ENCODE measurements at regions not wholly inside any gene's neighbourhood (a gene's known extent, or its start where the extent isn't known, plus 50 kb on each side); places are given as distances from the start of the nearest gene placed in this dataset.
A peak's percentile ranks its signal among the peaks of the same experiment; 100 is the strongest.

DNA sequence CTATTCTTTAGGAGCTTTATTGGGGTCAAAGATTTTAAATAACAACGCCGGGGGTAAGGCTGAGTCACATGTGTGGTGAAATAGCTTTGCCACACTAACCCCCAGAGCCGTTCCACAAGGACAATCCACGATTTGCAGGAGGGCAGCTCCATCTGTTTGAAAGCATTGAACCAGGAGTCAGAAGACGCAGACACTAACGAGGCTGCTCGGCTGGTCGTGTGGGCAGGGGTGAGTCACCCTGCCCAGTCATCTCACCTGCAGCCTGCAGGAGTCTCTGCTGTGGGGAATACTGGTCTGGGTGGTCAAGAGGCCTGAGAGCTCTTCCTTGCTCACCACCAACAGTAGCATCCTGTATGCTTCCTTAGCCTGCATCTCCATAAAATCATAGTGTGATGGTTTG is 149.2 kb upstream of the NCK2 start:
- DNase-seq (ENCODE audit: low spot score) = no peak

- DNase-seq (ENCODE audit: low spot score) = no peak
Observed at GRCh38 chr2:105593221-105593967, 151.3 kb upstream of the NCK2 start.

GRCh38 chr2:105592288-105592687 is 152.4 kb upstream of the NCK2 start:
- no peak for DNase-seq (ENCODE audit: low spot score)

DNA sequence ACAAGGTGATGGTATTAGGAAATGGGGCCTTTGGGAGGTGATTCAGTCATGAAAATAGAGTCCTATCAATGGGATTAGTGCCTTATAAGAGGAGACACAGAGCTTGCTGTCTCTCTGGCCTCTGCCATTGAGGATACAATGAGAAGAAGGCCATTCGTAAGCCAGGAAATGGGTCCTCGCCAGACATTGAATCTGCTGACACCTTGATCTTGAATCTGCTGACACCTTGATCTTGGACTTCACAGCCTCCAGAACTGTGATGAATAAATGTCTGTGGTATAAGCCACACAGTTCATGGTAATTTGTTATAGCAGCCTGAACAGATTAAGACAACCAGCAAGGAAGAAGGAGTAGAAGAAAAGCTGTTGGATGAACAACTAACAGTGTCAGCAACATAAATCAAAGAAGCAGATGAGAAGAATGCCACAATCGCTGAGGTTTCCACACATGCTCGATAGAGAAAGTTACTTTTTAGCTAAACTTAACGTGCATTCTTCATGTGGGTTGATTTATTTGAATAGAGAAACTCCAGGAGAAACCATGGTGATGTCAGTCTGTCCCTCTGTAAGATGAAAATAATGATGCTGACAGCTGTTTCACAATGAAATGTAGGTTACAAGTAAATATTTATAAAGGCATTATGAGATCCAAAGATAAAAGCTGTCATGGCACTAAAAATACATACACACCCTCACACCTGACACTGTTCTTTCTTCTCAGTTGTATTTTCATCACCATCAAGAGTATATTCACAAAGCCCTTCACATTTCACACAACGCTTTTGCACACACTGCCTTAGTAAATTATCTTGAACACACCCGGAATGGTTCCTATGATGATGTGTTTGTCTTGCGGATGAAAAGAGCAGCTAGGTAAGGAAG is 153.7 kb upstream of the NCK2 start:
- DNase-seq (ENCODE audit: low spot score) = no peak

DNA sequence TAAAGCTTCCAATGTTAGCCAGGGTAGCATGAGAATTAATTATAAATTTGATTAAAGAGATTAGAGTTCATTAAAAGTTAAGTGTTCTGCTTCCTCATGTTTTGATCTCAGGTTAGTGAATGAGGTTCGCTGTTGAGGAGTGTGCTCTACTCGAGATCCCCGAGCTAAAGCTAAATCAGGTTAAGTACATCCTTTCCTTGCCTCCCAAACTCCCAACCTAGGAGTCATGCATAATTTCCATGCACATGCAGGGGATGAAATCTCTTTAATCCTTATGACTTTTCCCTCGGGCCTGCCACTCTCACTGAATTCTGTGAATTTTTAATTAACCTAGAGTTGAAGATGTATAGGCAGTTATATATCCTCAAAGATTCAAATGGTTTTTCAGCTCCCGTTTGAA is 156.1 kb upstream of the NCK2 start:
- DNase-seq (ENCODE audit: low spot score) = no peak

DNA sequence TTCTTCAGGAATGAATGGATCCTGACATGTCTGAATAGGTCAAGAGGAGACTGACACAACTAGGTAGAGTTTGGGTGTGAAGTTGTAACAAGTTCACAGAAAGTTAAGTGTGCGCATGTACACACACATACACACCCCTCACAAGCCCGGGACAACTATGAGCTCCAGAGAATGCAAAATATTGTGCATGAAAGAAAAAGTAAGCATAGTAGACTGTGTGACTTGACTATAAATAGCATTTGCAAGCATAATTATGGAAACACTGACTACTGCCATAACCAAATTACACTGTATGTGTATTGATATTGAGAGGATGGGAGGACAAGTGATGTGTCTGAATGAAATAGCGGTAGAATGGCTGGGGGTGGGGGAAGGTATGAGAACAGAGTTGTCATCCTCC is 157.1 kb upstream of the NCK2 start:
- DNase-seq (ENCODE audit: low spot score) = no peak

DNA sequence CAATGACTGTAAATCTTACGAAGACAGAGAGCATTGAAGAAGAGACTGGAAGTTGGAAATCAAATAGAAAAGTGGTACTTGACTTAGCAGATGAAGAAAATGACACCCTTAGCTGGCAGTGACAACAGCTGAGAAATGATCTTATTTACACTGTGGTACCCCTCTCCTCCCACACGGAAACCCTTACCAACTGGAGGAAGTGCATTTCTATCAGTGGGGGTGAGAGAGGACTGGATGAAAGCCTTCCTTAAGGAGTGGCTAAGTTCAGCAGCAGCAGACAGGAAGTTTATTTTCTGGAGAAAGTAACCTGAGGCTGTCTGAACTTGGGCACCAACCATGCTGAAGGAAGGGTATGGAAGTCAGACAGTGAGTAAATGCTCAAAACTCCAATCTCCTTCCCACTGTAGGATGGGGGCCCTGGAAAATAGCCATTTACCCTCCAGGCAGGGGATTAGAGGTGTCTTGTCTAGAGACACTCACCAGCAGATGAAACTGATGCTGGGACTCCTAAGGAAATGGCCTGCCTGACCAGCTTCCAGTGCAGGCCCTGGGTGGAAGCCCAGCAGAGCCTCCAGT is 160.2 kb upstream of the NCK2 start:
- DNase-seq (ENCODE audit: low spot score) = no peak

DNA sequence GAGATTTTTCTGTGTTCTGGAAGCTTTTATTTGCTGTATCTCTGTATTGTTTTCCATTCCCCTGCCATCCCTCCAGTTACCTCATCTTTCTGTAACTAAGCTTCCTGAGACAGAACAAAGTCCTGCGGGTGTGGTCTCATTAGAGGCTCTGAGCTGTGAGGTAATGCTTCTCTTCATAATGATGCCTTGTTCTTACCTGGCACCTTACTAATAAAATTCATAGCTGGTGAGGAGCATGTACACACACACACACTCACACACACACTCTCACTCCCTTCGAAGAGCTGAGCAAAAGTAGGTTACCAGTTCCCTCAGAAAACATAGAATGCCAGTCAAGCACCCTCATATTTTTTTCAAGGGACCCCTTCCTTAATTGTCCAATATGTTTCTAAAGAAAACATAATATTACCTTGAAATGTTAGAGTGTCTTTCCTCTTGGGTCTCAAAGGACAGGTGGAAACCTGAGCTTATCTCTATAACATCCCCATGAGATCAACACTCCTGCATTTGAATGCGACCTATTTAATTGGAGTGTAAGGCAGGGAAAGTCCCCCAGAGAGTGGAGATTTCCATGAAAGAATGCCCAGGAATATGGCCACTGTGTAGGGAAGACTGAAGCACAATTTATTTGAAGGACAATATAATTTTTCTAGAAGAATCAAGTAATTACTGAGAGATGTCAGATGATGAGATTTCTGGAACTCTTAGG is 161.6 kb upstream of the NCK2 start:
- no peak for DNase-seq (ENCODE audit: low spot score)

- DNase-seq (ENCODE audit: low spot score) = no peak
Observed at GRCh38 chr2:105581555-105581944, 163.2 kb upstream of the NCK2 start.

DNA sequence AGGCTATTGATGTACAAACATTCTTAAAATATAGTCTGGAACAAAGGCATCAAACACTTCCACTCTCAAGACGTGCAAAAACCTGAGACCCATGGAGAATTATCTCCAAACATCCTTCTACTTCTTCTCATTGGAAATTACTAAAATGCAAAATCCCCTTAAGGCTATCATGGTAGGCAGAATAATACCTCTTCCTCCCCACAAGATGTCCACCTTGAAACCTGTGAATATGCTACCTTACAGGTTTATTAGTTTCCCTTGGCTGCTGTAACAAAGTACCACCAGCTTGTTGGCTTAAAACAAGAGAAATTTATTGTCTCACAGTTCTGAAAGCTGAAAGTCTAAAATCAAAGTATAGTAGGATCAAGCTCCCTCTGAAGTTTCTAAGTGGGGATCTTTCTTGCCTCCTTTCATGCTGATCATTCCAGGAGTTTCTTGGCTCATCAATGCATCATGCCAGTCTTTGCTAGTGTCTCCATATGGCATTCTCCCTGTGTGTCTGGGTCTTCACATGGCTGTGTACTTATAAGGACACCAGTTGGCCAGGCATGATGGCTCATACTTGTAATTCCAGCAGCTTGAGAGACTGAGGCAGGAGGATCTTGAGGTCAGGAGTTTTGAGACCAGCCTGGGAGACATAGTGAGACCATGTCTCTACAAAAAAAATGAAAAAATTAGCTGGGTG is 163.7 kb upstream of the NCK2 start:
- no peak for DNase-seq (ENCODE audit: low spot score)

DNA sequence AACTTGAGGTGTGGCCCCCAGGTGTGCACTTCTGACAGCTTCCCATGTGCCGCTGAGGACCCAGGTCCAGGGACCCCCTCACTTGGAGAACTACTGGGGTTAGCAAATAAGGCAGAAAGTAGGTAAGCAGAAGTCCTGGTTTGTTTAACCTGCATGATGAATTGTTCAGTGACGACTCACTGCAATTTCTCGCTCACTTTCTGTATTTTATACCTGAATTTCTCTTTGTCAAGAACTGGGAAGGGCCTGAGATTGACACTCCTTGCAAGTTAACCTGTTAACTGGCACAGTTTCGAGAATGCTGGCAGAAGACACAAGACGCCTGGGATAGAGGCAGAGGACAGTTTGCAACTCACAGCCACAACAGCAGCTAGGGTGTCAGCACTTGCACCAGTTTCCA is 164.5 kb upstream of the NCK2 start:
- DNase-seq (ENCODE audit: low spot score) = no peak

DNA sequence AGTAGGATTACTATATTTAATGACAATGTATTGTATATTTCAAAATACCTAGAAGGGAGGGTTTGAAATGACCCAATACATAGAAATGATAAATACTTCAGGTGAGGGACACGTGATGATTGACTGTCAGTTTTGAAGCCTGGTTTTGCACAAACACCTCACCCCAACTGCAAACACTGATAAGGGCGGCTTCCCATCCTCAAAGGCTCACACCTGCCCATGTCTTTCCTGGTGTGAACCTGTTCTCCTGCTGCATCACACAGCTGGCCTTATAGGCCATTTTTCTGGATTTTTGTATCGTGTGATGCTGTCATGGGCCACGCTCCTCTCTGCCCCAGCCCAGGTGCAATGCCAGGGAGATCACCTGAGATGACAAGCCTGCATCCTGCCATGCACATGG is 166.5 kb upstream of the NCK2 start:
- DNase-seq (ENCODE audit: low spot score) = no peak

GRCh38 chr2:105577762-105578161 is 166.9 kb upstream of the NCK2 start:
- DNase-seq (ENCODE audit: low spot score) = no peak

- DNase-seq (ENCODE audit: low spot score) = peak; percentile 43
Observed at GRCh38 chr2:105576440-105577241, 168.1 kb upstream of the NCK2 start.

DNA sequence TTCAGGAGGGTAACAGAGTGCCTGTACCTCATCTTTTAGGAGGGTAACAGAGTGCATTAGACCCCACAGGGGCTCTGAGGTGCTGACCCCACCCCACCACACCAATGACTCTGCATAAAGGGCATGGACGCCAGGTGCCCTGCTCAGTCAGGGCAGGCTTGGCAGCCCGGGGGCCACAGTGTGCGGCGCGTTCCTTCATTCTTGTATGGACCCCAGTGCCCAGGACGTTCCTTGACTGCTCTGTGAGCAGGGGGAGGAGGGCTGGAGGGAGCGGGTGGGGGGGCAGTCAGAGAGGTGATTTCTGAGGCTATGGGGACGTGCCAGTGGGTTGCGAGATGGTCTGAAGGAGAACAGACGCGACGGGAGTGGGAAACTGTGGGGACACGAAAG is 168.7 kb upstream of the NCK2 start:
- no peak for DNase-seq (ENCODE audit: low spot score)

DNA sequence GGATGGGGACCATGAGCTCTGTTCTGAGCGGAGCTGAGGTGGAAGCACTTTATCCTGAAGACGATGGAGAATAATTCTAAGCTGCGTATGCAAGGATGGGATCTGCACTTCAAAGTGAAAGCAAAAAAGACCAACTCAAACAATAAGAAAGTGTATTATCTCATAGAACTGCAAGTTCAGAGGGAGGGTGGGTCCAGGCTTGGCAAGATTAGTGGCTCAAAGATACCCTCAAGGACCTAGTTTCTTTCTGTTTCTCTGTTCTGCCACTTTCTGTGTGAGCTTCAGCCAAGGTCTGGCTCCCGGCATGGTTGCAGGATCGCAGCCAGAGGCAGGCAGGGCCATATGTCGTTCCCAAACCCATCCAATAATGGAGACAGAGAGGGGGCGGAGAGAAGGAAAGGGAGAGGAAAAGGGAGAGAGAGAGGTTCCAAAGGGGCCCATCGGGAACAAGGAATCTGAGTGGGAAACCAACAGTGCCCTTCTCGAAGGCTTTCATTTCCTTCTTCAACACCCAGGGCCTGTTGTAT is 169.2 kb upstream of the NCK2 start:
- no peak for DNase-seq (ENCODE audit: low spot score)

GRCh38 chr2:105574796-105575344 is 169.8 kb upstream of the NCK2 start:
- no peak for DNase-seq (ENCODE audit: low spot score)

GRCh38 chr2:105573910-105574655 is 170.6 kb upstream of the NCK2 start:
- DNase-seq (ENCODE audit: low spot score) = no peak

DNA sequence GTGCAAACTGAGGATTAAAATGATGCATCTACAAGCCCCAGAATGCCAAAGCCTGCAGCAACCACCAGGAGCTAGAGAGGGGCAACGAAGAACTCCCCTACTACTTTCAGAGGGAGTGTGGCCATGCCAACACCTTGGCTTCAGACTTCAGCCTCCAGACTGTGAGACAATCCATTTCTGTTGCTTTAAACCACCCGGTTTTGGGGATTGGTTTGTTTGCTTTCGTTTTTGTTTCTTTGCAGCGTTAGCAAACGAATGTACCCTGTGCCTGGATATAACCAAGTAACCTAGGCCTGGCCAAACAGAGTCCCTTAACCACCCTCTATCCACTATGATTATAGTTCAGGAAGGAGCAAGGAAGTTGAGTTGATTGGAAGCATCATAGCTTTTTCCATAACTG is 171.2 kb upstream of the NCK2 start:
- DNase-seq (ENCODE audit: low spot score) = no peak

Measured in activated CD4-positive, alpha-beta T cell treated with anti-CD3 and anti-CD28 coated beads, Interleukin-2, Interleukin-4, amounts not matched to agents 100 ng/mL and 50 ng/mL, durations not matched to agents 16 hours and 8 hours (primary cell).